ENCODE measurements at regions not wholly inside any gene's neighbourhood (a gene's known extent, or its start where the extent isn't known, plus 50 kb on each side); places are given as distances from the start of the nearest gene placed in this dataset.

GRCh38 chr15:92809064-92809879 is 90.9 kb upstream of the CHD2 start:
- TF ChIP-seq MED1 (CRISPR knock-in tag; IDR thresholded peaks at IDR 0.05) = peak; percentile 98
- peak; percentile 89 for TF ChIP-seq CTCF (CRISPR knock-in tag; IDR thresholded peaks at IDR 0.05)
- TF ChIP-seq, protein P1, sequence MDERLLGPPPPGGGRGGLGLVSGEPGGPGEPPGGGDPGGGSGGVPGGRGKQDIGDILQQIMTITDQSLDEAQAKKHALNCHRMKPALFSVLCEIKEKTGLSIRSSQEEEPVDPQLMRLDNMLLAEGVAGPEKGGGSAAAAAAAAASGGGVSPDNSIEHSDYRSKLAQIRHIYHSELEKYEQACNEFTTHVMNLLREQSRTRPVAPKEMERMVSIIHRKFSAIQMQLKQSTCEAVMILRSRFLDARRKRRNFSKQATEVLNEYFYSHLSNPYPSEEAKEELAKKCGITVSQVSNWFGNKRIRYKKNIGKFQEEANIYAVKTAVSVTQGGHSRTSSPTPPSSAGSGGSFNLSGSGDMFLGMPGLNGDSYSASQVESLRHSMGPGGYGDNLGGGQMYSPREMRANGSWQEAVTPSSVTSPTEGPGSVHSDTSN (CRISPR knock-in tag; IDR thresholded peaks at IDR 0.05) = no peak; the same call in 1 of the 2 replicates
- no peak; the same call in 1 of the 2 replicates for TF ChIP-seq CEBPG (CRISPR knock-in tag; IDR thresholded peaks at IDR 0.05)
- 0 out of 2 replicates have a peak, but pooled peaks have one; percentile 2 for TF ChIP-seq SRF (IDR thresholded peaks at IDR 0.05; ENCODE audit: low read depth, low read length)
- no peak for TF ChIP-seq ZFYVE20 (CRISPR knock-in tag; IDR thresholded peaks at IDR 0.05; ENCODE audit: borderline replicate concordance, low read depth)
- peak; percentile 87 for TF ChIP-seq ELF1 (CRISPR knock-in tag; IDR thresholded peaks at IDR 0.05)
- no peak; the same call in none of the 2 replicates for TF ChIP-seq BRD4 (CRISPR knock-in tag; IDR thresholded peaks at IDR 0.05)
